ENCODE measurements at regions not wholly inside any gene's neighbourhood (a gene's known extent, or its start where the extent isn't known, plus 50 kb on each side); places are given as distances from the start of the nearest gene placed in this dataset.

DNA sequence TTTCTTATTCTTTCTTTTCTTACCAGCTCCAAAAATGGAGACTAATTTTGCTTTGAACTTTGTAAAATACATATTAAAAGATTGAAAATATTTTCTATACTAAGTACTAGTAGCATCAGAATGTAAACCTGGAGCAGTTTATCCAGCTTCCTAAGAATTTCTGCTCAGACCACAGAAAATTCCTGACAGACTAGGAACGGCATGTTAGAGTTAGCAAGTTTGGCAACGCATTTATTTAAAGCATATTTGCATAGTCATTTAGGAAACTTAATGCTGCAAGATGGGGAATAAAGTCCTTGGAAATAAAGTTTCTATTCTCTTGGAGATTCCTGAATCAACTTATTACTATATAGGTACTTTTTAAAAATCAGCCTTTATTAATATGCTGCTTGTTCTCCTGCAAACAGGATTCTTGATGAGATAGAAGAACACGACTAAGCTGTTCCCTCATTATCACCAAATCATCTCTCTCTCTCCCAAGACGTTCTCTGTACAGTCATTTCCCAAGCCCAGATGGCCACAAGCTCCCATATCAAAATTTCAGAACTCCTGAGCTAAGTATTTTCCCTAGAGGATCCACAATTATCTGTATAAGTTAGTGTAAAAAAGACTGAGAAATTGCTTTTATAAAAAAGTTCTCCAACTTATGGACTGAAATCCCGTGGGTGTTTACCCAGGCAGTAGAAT, 305.8 kb upstream of the NEBL start:
- TF ChIP-seq, protein P1, sequence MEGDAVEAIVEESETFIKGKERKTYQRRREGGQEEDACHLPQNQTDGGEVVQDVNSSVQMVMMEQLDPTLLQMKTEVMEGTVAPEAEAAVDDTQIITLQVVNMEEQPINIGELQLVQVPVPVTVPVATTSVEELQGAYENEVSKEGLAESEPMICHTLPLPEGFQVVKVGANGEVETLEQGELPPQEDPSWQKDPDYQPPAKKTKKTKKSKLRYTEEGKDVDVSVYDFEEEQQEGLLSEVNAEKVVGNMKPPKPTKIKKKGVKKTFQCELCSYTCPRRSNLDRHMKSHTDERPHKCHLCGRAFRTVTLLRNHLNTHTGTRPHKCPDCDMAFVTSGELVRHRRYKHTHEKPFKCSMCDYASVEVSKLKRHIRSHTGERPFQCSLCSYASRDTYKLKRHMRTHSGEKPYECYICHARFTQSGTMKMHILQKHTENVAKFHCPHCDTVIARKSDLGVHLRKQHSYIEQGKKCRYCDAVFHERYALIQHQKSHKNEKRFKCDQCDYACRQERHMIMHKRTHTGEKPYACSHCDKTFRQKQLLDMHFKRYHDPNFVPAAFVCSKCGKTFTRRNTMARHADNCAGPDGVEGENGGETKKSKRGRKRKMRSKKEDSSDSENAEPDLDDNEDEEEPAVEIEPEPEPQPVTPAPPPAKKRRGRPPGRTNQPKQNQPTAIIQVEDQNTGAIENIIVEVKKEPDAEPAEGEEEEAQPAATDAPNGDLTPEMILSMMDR (IDR thresholded peaks at IDR 0.05; ENCODE audit: low read depth, low read length) = no peak
- no peak overlapping the region for H3K4me3 ChIP-seq (ENCODE audit: low read depth, low read length)

DNA sequence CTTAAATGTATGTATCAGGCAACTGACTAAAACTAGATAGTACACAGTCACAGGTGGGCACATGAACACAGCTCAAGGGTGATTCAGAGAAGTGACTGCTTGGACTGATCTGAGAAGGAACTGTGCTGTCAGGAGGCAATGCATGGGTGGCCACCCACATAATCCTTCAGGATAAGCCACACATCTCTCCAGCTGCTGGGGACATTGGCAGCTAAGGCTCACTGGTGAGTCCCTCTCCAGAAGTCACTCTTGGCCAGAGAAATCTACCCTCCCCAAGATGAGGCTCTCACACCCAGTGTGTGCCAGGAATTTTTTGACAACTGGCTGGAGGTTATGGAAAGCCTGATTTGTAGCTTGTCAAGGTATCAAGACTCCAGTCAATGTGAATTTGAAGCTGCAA, 302.4 kb upstream of the NEBL start:
- H3K4me3 ChIP-seq (ENCODE audit: low read depth, low read length) = no peak overlapping the region
- TF ChIP-seq, protein P1 (IDR thresholded peaks at IDR 0.05; ENCODE audit: low read depth, low read length) = no peak

DNA sequence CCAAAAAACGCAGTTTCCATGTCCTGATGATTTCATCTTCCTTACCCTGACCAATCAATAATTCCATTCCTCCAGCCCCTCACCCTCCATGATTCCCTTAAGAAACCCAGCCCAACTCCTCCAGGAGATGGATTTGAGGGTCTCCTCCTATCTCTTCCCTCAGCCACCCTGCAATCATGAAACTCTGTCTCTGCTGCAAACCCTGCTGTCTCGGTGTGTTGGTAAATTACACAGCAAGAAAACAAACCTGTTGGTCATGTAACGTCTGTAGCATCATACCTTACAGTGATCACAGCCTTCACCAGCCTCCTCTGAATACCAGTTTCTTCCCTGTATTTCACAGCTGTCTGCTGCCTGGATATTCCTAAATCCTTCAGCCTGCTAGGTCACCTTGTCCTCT, 300.7 kb upstream of the NEBL start:
- H3K4me3 ChIP-seq (ENCODE audit: low read depth, low read length) = no peak overlapping the region
- TF ChIP-seq, protein P1 (IDR thresholded peaks at IDR 0.05; ENCODE audit: low read depth, low read length) = no peak

DNA sequence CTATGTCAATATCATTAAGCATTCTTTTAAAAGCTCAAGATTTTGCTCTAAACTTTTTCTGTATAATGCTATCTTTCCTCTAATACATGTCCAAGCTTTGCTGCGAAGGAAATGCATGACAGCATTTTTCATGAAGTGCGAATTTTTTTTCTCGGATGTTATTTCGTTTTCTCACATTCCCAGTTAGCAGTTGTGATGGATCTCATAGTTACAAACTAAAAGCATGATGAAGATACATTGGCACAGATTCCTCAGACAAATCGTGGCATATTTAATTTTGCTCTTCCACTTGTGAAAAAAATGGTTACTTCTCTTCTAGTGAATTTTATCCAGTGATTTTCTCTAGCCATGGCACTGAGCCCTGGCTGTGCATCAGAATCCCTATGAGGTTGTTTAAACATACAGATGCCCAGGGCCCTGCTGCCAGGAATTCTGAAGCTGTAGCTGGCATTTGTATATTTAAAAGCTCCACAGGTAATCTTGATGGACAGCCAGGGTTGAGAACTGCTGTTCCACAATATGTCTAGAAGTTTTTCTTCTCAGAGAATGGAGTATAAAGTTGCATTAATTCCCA, 299.8 kb upstream of the NEBL start:
- TF ChIP-seq, protein P1 (IDR thresholded peaks at IDR 0.05; ENCODE audit: low read depth, low read length) = no peak
- no peak overlapping the region for H3K4me3 ChIP-seq (ENCODE audit: low read depth, low read length)

DNA sequence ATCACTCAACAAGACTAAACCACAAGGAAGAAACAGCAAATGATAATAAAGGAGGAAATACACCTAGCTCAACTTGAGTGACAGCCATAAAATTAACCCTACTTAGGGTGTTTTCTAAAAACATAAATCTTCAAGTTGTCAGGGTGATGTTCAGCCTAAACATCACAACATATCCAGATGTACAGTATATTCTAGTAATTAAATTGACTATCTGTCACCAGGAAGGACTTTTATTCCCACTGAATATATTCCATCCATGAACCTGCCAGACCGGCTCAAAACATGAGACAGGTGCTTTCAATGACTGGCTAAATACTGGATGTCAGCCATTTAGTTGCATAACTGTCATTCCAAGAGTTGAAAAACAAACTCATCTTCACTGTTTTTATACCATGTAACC, 298.1 kb upstream of the NEBL start:
- TF ChIP-seq, protein P1 (IDR thresholded peaks at IDR 0.05; ENCODE audit: low read depth, low read length) = no peak
- H3K4me3 ChIP-seq (ENCODE audit: low read depth, low read length) = no peak overlapping the region

DNA sequence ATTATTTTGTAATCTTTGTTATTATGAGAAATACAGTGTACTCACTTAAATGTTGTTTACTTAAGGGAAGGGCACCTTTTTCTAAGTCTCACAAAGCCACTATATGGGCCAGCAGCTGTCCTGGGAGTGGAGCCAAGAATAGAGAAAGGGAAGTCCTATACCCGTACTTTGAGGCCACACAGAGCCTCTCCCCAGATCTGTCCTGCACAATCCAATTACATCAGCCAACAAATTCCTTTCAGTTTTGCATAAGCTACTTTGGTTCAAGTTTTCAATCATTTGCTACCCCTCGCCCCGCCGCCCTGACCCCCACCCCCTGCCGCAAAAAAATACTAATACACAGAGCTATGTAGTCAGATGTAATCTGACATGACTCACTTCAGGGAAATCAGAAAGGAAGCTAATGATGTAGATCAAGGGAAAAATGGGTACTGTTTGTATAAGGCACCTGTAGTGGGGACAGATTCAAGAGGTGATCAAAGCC, 297.4 kb upstream of the NEBL start:
- no peak overlapping the region for H3K4me3 ChIP-seq (ENCODE audit: low read depth, low read length)
- TF ChIP-seq, protein P1 (IDR thresholded peaks at IDR 0.05; ENCODE audit: low read depth, low read length) = no peak

DNA sequence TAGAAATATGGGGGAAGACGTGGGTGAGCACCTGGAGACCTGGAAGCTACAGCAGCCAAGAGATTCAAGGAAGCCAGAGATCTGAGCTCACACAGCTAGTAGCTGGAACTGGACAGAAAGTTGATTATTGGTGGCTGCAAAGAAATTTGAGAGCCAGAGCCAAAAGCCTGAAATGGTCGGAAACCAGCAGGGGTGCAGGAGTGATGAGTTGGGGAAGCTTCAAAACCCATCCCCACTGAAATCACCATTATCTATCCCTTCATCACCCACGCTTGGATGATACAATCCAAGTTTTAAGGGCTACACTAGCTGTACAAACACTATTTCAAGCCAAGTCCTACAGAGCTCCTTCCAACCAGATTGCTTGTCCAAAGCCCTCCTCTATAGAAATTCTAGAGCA, 296.1 kb upstream of the NEBL start:
- no peak overlapping the region for H3K4me3 ChIP-seq (ENCODE audit: low read depth, low read length)
- TF ChIP-seq, protein P1 (IDR thresholded peaks at IDR 0.05; ENCODE audit: low read depth, low read length) = no peak

All from WI38 (cell line).